Central memory CD8-positive, alpha-beta T cell (primary cell): ENCODE measurements at regions not wholly inside any gene's neighbourhood (a gene's known extent, or its start where the extent isn't known, plus 50 kb on each side); places are given as distances from the start of the nearest gene placed in this dataset.

Source experiments
- ATAC-seq: fragments of 150-1000 bp; cut with Tn5 transposase; replicated peaks from 2 replicates; pipeline ENCODE4 v1.10.0; 2022; ENCODE audit warnings: mild to moderate bottlenecking, moderate FRiP score, moderate number of reproducible peaks; ENCODE audit not compliant: poor library complexity, severe bottlenecking; ENCODE audit errors: extremely low read depth
- DNase-seq, 2 donors: peaks; one replicate each; pipeline ENCODE4 v3.0.0; 2021; ENCODE audit warnings: low spot score in 2 of 2
- H3K27ac Mint-ChIP-seq: one replicate; pipeline ENCODE4 v1.8.0; 2022; ENCODE audit warnings: low read depth, mild to moderate bottlenecking, moderate library complexity, mixed read lengths
- H3K27me3 Mint-ChIP-seq: one replicate; pipeline ENCODE4 v1.8.0; 2022; ENCODE audit warnings: mixed read lengths
- H3K36me3 Mint-ChIP-seq: one replicate; pipeline ENCODE4 v1.8.0; 2022; ENCODE audit warnings: mild to moderate bottlenecking, moderate library complexity, mixed read lengths; ENCODE audit not compliant: insufficient read depth
- H3K4me1 Mint-ChIP-seq: one replicate; pipeline ENCODE4 v1.8.0; 2022; ENCODE audit warnings: mixed read lengths
- H3K4me3 Mint-ChIP-seq: one replicate; pipeline ENCODE4 v1.8.0; 2022; ENCODE audit warnings: mild to moderate bottlenecking, moderate library complexity, mixed read lengths
- H3K9me3 Mint-ChIP-seq: one replicate; pipeline ENCODE4 v1.8.0; 2022; ENCODE audit warnings: mixed read lengths

- Mint-ChIP-seq H3K4me3 (no peak overlapping the region), H3K27ac (no peak overlapping the region), H3K27me3 (peaks cover 82% of the 10 kb centered on the region), H3K4me1 (no peaks in the 10 kb centered on the region), H3K9me3 (no peaks in the 10 kb centered on the region), H3K36me3 (no peaks in the 10 kb centered on the region)
- DNase-seq = no peak
- no peak for ATAC-seq
These were observed 87.7 kb upstream of the COCH start for GRCh38 chr14:30786701-30787100.

- ATAC-seq = no peak
- H3K27ac Mint-ChIP-seq = no peak overlapping the region
These were observed 83.5 kb upstream of the COCH start for GRCh38 chr14:30790827-30791226.

GRCh38 chr14:30791522-30792351 is 82.6 kb upstream of the COCH start:
- no peak for DNase-seq
- no peak overlapping the region for H3K27ac Mint-ChIP-seq
- ATAC-seq = no peak
- peaks cover 71% of the 10 kb centered on the region for H3K27me3 Mint-ChIP-seq
- H3K36me3 Mint-ChIP-seq = no peaks in the 10 kb centered on the region
- no peaks in the 10 kb centered on the region for H3K9me3 Mint-ChIP-seq
- no peak overlapping the region for H3K4me3 Mint-ChIP-seq
- H3K4me1 Mint-ChIP-seq = no peaks in the 10 kb centered on the region

More at GRCh38 chr14:30790827-30791226, 83.5 kb upstream of the COCH start:
- Mint-ChIP-seq H3K4me3 (no peak overlapping the region), H3K36me3 (no peaks in the 10 kb centered on the region), H3K9me3 (no peaks in the 10 kb centered on the region), H3K4me1 (no peaks in the 10 kb centered on the region), H3K27me3 (peaks cover 70% of the 10 kb centered on the region)
- no peak for DNase-seq

- ATAC-seq = no peak
- H3K36me3 Mint-ChIP-seq = no peaks in the 10 kb centered on the region
- H3K4me3 Mint-ChIP-seq = no peak overlapping the region
- peaks cover 56% of the 10 kb centered on the region for H3K27me3 Mint-ChIP-seq
- H3K4me1 Mint-ChIP-seq = no peaks in the 10 kb centered on the region
- no peaks in the 10 kb centered on the region for H3K9me3 Mint-ChIP-seq
- DNase-seq = no peak
- H3K27ac Mint-ChIP-seq = no peak overlapping the region
These were observed 77.7 kb upstream of the COCH start for GRCh38 chr14:30796707-30797106.

GRCh38 chr14:30798516-30798915 is 75.8 kb upstream of the COCH start:
- Mint-ChIP-seq H3K4me3 (no peak overlapping the region), H3K4me1 (no peaks in the 10 kb centered on the region), H3K36me3 (no peaks in the 10 kb centered on the region), H3K27ac (no peak overlapping the region), H3K9me3 (no peaks in the 10 kb centered on the region), H3K27me3 (peaks cover 40% of the 10 kb centered on the region)
- no peak for ATAC-seq
- DNase-seq = no peak

- DNase-seq (no peak), ATAC-seq (no peak)
- no peaks in the 10 kb centered on the region for H3K9me3 Mint-ChIP-seq
- H3K4me1 Mint-ChIP-seq = no peaks in the 10 kb centered on the region
- no peak overlapping the region for H3K4me3 Mint-ChIP-seq
- H3K27me3 Mint-ChIP-seq = peaks cover 37% of the 10 kb centered on the region
- H3K36me3 Mint-ChIP-seq = no peaks in the 10 kb centered on the region
- H3K27ac Mint-ChIP-seq = no peak overlapping the region
These were observed 75.4 kb upstream of the COCH start for GRCh38 chr14:30798961-30799360.

GRCh38 chr14:30799933-30800332 is 74.4 kb upstream of the COCH start:
- ATAC-seq (no peak), DNase-seq (no peak)
- H3K9me3 Mint-ChIP-seq = no peaks in the 10 kb centered on the region
- H3K36me3 Mint-ChIP-seq = no peaks in the 10 kb centered on the region
- H3K27ac Mint-ChIP-seq = no peak overlapping the region
- peaks cover 37% of the 10 kb centered on the region for H3K27me3 Mint-ChIP-seq
- no peak overlapping the region for H3K4me3 Mint-ChIP-seq
- no peaks in the 10 kb centered on the region for H3K4me1 Mint-ChIP-seq

GRCh38 chr14:30803185-30803584 is 71.2 kb upstream of the COCH start:
- ATAC-seq (no peak), DNase-seq (no peak)
- no peak overlapping the region for H3K4me3 Mint-ChIP-seq
- peaks cover 26% of the 10 kb centered on the region for H3K27me3 Mint-ChIP-seq
- no peaks in the 10 kb centered on the region for H3K4me1 Mint-ChIP-seq
- H3K27ac Mint-ChIP-seq = no peak overlapping the region
- no peaks in the 10 kb centered on the region for H3K9me3 Mint-ChIP-seq
- no peaks in the 10 kb centered on the region for H3K36me3 Mint-ChIP-seq

GRCh38 chr14:30805284-30805683 is 69.1 kb upstream of the COCH start:
- Mint-ChIP-seq H3K27ac (no peak overlapping the region), H3K9me3 (no peaks in the 10 kb centered on the region), H3K36me3 (no peaks in the 10 kb centered on the region), H3K27me3 (peaks cover 18% of the 10 kb centered on the region), H3K4me3 (no peak overlapping the region), H3K4me1 (no peaks in the 10 kb centered on the region)
- ATAC-seq (no peak), DNase-seq (no peak)

- ATAC-seq = no peak
- no peaks in the 10 kb centered on the region for H3K4me1 Mint-ChIP-seq
- no peaks in the 10 kb centered on the region for H3K36me3 Mint-ChIP-seq
- no peaks in the 10 kb centered on the region for H3K9me3 Mint-ChIP-seq
- no peak overlapping the region for H3K27ac Mint-ChIP-seq
- no peak overlapping the region for H3K4me3 Mint-ChIP-seq
- peaks cover 40% of the 10 kb centered on the region for H3K27me3 Mint-ChIP-seq
- no peak for DNase-seq
These were observed 65.8 kb upstream of the COCH start for GRCh38 chr14:30808576-30808975.

GRCh38 chr14:30813216-30813615 is 61.1 kb upstream of the COCH start:
- DNase-seq = no peak
- Mint-ChIP-seq H3K36me3 (no peaks in the 10 kb centered on the region), H3K4me3 (no peak overlapping the region), H3K27ac (no peak overlapping the region), H3K27me3 (peaks cover 41% of the 10 kb centered on the region), H3K9me3 (peaks cover 5% of the 10 kb centered on the region), H3K4me1 (no peaks in the 10 kb centered on the region)
- ATAC-seq = no peak

GRCh38 chr14:30820674-30821073 is 53.7 kb upstream of the COCH start:
- H3K4me1 Mint-ChIP-seq = no peaks in the 10 kb centered on the region
- H3K36me3 Mint-ChIP-seq = peaks cover 2% of the 10 kb centered on the region
- no peak overlapping the region for H3K4me3 Mint-ChIP-seq
- ATAC-seq = no peak
- peaks cover 11% of the 10 kb centered on the region for H3K9me3 Mint-ChIP-seq
- peaks cover 35% of the 10 kb centered on the region for H3K27me3 Mint-ChIP-seq
- no peak overlapping the region for H3K27ac Mint-ChIP-seq
- DNase-seq = no peak

- H3K4me3 Mint-ChIP-seq = no peak overlapping the region
These were observed 52.2 kb upstream of the COCH start for GRCh38 chr14:30822080-30822571.

More at GRCh38 chr14:30822080-30822571, 52.2 kb upstream of the COCH start:
- DNase-seq (no peak), ATAC-seq (no peak)
- Mint-ChIP-seq H3K4me1 (no peaks in the 10 kb centered on the region), H3K9me3 (peaks cover 10% of the 10 kb centered on the region), H3K27me3 (peaks cover 26% of the 10 kb centered on the region), H3K27ac (no peak overlapping the region), H3K36me3 (peaks cover 2% of the 10 kb centered on the region)
